Epithelial cell of proximal tubule (primary cell): ENCODE measurements at regions not wholly inside any gene's neighbourhood (a gene's known extent, or its start where the extent isn't known, plus 50 kb on each side); places are given as distances from the start of the nearest gene placed in this dataset.
"Not testable (repeated sequence)": the region's sequence is repeated elsewhere in the genome, so short reads cannot be mapped to it uniquely, and the experiment has no call there.

Experiments used
- DNase-seq: peaks from one replicate; pipeline ENCODE4 v3.0.0-alpha.2; 2011; ENCODE audit warnings: low read depth
- H3K4me3 ChIP-seq: 2 replicates; pipeline ENCODE4 v1.5.1; 2011; ENCODE audit warnings: low read depth, mild to moderate bottlenecking, low read length
- TF ChIP-seq, protein P1 (sequence below): conservative IDR thresholded peaks from 2 replicates; pipeline ENCODE4 v1.5.1; 2012; ENCODE audit warnings: low read depth, mild to moderate bottlenecking, low read length

DNA sequence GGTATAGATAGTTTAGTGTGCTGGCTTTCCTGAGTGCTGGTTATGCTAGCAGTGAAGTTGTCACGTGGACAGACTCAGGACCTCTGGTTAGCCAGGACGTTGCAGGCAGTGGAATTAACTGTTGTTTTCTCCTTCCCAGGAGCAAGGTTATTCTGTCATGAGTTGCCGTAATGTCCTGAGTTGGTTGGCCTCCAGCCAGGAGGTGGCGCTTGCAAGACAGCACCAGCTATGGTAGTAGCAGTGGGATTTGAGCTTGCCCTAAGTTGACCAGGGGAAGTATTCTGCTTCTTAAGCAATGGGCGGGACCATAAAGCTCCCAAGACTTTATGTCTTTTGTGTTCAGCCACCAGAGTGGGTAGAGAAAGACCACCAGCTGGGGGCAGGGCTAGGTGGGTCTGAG is 240.7 kb upstream of the DNAJC19 start:
- TF ChIP-seq, protein P1, sequence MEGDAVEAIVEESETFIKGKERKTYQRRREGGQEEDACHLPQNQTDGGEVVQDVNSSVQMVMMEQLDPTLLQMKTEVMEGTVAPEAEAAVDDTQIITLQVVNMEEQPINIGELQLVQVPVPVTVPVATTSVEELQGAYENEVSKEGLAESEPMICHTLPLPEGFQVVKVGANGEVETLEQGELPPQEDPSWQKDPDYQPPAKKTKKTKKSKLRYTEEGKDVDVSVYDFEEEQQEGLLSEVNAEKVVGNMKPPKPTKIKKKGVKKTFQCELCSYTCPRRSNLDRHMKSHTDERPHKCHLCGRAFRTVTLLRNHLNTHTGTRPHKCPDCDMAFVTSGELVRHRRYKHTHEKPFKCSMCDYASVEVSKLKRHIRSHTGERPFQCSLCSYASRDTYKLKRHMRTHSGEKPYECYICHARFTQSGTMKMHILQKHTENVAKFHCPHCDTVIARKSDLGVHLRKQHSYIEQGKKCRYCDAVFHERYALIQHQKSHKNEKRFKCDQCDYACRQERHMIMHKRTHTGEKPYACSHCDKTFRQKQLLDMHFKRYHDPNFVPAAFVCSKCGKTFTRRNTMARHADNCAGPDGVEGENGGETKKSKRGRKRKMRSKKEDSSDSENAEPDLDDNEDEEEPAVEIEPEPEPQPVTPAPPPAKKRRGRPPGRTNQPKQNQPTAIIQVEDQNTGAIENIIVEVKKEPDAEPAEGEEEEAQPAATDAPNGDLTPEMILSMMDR: peak; percentile 2
- DNase-seq: no peak
- H3K4me3 ChIP-seq: no peak overlapping the region

DNA sequence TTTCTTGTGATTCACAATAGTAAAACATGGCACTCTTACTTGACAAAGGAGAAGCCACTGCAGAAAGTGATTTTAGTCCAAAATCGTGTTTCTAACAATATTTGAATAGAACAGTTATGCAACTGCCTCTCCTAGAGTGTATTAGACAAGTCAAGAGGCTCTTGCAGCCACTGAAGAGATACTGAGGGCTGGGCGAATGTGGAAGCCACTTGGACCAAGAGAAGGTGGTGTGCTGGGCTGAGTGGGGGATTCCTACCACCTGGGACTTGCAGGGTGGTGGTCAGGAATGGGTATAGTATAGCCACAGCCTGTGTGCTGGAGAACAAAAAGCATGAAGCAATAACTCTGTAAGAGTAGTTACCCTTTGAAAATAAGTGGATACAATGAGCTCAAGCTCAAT is 223.8 kb upstream of the DNAJC19 start:
- TF ChIP-seq, protein P1: no peak
- DNase-seq: no peak
- H3K4me3 ChIP-seq: no peak overlapping the region

DNA sequence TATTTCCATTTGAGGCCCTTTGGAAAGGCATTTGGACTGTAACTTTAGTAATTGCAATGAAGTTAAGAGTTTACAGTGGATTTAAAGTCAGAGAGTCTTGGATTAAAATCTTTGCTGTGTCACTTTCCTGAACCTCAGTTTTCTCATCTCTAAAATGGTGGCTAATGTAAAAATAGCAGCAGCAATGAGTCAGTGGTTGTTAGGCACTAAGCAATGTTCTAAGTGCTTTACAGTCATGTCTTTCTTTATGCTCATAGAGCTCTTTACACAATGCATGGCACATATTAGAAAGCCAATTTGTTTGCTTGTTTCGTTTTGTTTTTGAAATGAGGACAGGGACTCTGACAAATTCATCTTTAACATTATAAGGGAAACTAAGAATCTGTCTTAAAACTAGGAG is 222.7 kb upstream of the DNAJC19 start:
- no peak for DNase-seq
- TF ChIP-seq, protein P1: no peak

DNA sequence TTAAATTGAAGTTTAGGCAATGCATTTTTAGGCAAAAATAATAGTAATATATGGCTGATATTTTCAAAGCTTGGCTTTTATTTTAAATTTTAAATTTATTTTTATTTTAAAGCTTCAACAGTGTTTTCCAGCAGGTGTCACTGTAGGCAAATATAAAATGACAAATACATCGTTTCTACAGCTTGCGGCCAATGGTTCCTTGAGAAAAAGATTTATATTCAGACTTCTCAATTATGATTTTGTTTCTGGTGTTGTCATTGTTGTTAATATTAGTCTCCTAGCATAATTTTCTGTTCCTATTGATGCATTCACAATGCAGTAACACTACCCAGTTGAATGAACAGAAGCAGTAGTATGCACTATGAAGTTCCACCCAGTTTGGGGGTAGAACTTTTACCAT is 220.7 kb upstream of the DNAJC19 start:
- TF ChIP-seq, protein P1: peak; percentile 50
- no peak overlapping the region for H3K4me3 ChIP-seq
- DNase-seq: no peak

More for the DNA sequence above, 222.7 kb upstream of the DNAJC19 start:
- H3K4me3 ChIP-seq: no peak overlapping the region

DNA sequence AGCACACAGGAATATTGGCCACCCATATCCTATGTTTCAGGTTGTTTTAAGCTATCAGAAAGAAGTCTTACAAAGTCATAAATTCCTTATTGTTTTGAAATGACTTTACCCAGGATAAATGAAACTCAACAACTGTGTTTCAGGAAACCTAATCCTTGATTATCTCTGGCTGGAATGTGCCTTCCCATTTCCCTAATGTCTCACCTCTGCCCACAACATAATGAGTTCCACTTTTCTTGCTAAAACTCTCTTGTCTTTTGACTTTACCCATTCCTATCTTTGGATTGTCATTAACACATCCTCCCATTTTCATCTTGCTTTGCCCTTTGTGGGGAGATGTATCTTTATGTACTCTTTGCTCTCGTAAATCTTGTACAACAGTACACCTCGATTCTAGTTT is 200.0 kb upstream of the DNAJC19 start:
- no peak overlapping the region for H3K4me3 ChIP-seq
- no peak for DNase-seq
- TF ChIP-seq, protein P1: no peak

DNA sequence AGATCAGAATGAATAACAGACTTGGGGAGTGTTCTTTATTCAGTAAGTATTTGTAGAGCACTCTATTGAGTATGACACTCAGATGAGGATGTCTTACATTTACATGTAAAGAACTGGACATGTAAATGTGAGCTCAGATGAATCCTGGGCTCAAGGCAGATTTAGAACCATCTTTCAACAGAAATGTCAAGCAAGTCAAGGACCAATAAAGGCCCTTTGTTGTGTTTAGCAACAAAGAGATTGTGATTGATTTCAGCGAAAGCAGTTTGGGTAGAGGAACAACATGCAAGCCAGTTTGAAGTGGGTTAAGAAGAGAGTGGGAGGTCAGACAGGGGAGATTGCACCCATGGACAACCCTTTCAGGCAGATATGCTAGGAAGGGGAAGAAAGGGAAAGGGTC is 194.2 kb upstream of the DNAJC19 start:
- no peak for DNase-seq
- no peak overlapping the region for H3K4me3 ChIP-seq
- TF ChIP-seq, protein P1: no peak

DNA sequence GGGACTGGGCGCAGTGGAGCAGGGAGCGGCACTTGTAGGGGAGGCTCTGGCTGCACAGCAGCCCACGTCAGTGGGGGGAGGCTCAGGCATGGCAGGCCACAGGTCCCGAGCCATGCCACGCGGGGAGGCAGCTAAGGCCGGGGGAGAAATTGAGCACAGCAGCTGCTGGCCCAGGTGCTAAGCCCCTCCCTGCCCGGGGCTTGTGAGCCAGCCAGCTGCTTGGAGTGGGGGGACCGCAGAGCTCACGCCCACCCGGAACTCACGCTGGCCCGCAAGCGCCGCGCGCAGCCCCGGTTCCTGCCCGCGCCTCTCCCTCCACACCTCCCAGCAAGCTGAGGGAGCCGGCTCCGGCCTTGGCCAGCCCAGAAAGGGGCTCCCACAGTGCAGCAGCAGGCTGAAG is 193.5 kb upstream of the DNAJC19 start:
- H3K4me3 ChIP-seq, DNase-seq: not testable (repeated sequence)

DNA sequence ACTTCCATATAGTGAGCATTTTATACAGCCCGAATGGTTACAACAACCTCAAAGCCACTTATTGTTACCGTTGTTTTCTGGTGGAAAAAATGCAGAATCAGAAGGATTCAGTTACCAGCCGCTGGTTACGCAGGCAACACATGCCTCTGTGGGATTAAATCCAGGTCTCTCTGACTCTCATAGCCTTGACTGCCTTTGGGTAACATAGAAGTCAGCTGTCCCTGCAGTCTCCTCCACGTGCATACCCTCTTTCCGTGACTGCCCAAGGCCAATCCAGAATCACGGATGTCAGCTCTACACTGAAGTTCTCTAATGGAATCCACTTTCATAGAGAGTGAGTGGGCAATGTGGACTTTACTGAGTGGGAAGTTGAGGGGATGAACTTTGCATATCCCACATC is 189.5 kb upstream of the DNAJC19 start:
- no peak overlapping the region for H3K4me3 ChIP-seq
- TF ChIP-seq, protein P1: no peak
- no peak for DNase-seq
